ENCODE measurements at regions not wholly inside any gene's neighbourhood (a gene's known extent, or its start where the extent isn't known, plus 50 kb on each side); places are given as distances from the start of the nearest gene placed in this dataset.

DNA sequence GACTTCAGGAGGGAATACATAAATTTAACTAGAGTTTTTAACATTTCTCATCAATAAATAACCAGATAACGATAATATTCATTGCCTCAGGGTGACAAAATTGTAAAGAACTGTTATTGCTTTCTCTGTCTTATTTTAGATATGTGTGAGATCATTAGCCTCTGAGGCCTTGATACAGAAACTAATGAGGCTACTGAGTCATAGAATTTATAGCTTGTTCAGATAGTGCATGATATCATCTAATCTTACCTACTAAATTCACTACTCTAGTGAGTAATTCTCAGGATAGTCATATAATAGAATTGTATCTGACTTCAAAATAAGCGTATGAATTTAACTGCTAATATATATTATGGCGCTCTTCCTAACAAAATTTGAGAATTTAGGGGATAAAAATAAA lies 360.8 kb upstream of the KLHL1 start:
- no peaks in the 10 kb centered on the region for H4K20me1 ChIP-seq (ENCODE audit: insufficient read depth, low read length)
- FAIRE-seq (no peak), ATAC-seq (no peak), DNase-seq (ENCODE audit: low spot score) (no peak)
- intact Hi-C loops (cut with micrococcal nuclease; ENCODE audit: unreplicated experiment), result no loop called here
- H3K9ac ChIP-seq (ENCODE audit: insufficient read depth, low read depth, low read length), result no peak overlapping the region
- no TSS peak for BruUV-seq (replicated peaks)
- 35% methylated on average over 3 of the region's 3 CpGs for WGBS (ENCODE audit: low lambda C conversion rate)
- no peak overlapping the region for H2AFZ ChIP-seq (ENCODE audit: low read length)
- TF ChIP-seq, protein P1, sequence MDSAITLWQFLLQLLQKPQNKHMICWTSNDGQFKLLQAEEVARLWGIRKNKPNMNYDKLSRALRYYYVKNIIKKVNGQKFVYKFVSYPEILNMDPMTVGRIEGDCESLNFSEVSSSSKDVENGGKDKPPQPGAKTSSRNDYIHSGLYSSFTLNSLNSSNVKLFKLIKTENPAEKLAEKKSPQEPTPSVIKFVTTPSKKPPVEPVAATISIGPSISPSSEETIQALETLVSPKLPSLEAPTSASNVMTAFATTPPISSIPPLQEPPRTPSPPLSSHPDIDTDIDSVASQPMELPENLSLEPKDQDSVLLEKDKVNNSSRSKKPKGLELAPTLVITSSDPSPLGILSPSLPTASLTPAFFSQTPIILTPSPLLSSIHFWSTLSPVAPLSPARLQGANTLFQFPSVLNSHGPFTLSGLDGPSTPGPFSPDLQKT (CRISPR knock-in tag; IDR thresholded peaks at IDR 0.05; ENCODE audit: borderline replicate concordance), result no peak
- TF ChIP-seq HCFC1 (IDR thresholded peaks at IDR 0.05; ENCODE audit: low read depth, low read length) (no peak), ZNF614 (CRISPR knock-in tag; IDR thresholded peaks at IDR 0.05; ENCODE audit: borderline replicate concordance) (no peak), ZBTB3 (CRISPR knock-in tag; IDR thresholded peaks at IDR 0.05; ENCODE audit: borderline replicate concordance, low read depth) (no peak), ARNT (IDR thresholded peaks at IDR 0.05) (no peak), CHD2 (IDR thresholded peaks at IDR 0.05; ENCODE audit: low read depth, low read length) (no peak), SALL2 (CRISPR knock-in tag; IDR thresholded peaks at IDR 0.05) (no peak), ZNF746 (CRISPR knock-in tag; IDR thresholded peaks at IDR 0.05) (no peak), ZNF432 (CRISPR knock-in tag; IDR thresholded peaks at IDR 0.05; ENCODE audit: borderline replicate concordance) (no peak), STAT5B (CRISPR knock-in tag; IDR thresholded peaks at IDR 0.05) (no peak), ZNF644 (CRISPR knock-in tag; IDR thresholded peaks at IDR 0.05; ENCODE audit: low read depth) (no peak), MTF2 (CRISPR knock-in tag; IDR thresholded peaks at IDR 0.05; ENCODE audit: borderline replicate concordance) (no peak), ZKSCAN1 (IDR thresholded peaks at IDR 0.05; ENCODE audit: low read length) (no peak), ONECUT2 (CRISPR knock-in tag; IDR thresholded peaks at IDR 0.05) (no peak), CBX5 (CRISPR knock-in tag; IDR thresholded peaks at IDR 0.05; ENCODE audit: borderline replicate concordance) (no peak)
- TF ChIP-seq, protein P2, sequence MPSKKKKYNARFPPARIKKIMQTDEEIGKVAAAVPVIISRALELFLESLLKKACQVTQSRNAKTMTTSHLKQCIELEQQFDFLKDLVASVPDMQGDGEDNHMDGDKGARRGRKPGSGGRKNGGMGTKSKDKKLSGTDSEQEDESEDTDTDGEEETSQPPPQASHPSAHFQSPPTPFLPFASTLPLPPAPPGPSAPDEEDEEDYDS (CRISPR knock-in tag; IDR thresholded peaks at IDR 0.05), result no peak
- TF ChIP-seq, protein P3, sequence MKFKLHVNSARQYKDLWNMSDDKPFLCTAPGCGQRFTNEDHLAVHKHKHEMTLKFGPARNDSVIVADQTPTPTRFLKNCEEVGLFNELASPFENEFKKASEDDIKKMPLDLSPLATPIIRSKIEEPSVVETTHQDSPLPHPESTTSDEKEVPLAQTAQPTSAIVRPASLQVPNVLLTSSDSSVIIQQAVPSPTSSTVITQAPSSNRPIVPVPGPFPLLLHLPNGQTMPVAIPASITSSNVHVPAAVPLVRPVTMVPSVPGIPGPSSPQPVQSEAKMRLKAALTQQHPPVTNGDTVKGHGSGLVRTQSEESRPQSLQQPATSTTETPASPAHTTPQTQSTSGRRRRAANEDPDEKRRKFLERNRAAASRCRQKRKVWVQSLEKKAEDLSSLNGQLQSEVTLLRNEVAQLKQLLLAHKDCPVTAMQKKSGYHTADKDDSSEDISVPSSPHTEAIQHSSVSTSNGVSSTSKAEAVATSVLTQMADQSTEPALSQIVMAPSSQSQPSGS (CRISPR knock-in tag; IDR thresholded peaks at IDR 0.05), result no peak
- TF ChIP-seq, protein P4, sequence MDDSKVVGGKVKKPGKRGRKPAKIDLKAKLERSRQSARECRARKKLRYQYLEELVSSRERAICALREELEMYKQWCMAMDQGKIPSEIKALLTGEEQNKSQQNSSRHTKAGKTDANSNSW (CRISPR knock-in tag; IDR thresholded peaks at IDR 0.05; ENCODE audit: borderline replicate concordance), result no peak
- H3K9me3 ChIP-seq (ENCODE audit: low read length), result no peaks in the 10 kb centered on the region
- in situ Hi-C loops (cut with HindIII; ENCODE audit: extremely low pct_ligation_motif_present, low pct_unique_long_range_greater_than_20kb), result no loop called here
- H3K4me2 ChIP-seq (ENCODE audit: low read depth, low read length), result no peak overlapping the region
- H3K4me1 ChIP-seq (ENCODE audit: insufficient read depth, low read length), result no peaks in the 10 kb centered on the region
- H3K36me3 ChIP-seq (replicated peaks in 1 of 2; ENCODE audit: control insufficient read depth in 1 of 2, insufficient read depth in 2 of 2, low read length in 2 of 2), result no peaks in the 10 kb centered on the region
- ChIA-PET CTCF (ENCODE audit: low intra/inter-chr PET ratio, low total read pairs) (no interaction called here), POLR2A (no interaction called here)
- H3K27ac ChIP-seq (ENCODE audit: extremely low read length, insufficient read depth, low read length), result no peak overlapping the region
- no peak overlapping the region for H3K4me3 ChIP-seq (replicated peaks in 1 of 3; ENCODE audit: insufficient read depth in 1 of 3, low read depth in 2 of 3, low read length in 3 of 3)
- H3K79me2 ChIP-seq (ENCODE audit: insufficient read depth, low read length), result no peaks in the 10 kb centered on the region
- no peaks in the 10 kb centered on the region for H3K27me3 ChIP-seq (ENCODE audit: control insufficient read depth in 1 of 2, insufficient read depth in 2 of 2, low read length in 2 of 2)
